Transverse colon (tissue), 3 donors: ENCODE measurements at regions not wholly inside any gene's neighbourhood (a gene's known extent, or its start where the extent isn't known, plus 50 kb on each side); places are given as distances from the start of the nearest gene placed in this dataset.

ENCODE experiments used
- POLR2A ChIP-seq: fragments of 450-650 bp; IDR thresholded peaks from one replicate; pipeline ENCODE4 v1.6.1; 2016; ENCODE audit warnings: antibody characterized with exemption, mild to moderate bottlenecking, moderate library complexity
- TF ChIP-seq, protein P1 (sequence below), 5 experiments: fragments of 200-600 bp in 3 of 5; fragments of 450-650 bp in 2 of 5; sonication (generic) in 3 of 5; IDR thresholded peaks; 1 replicate in 2 of 5; 2 replicates in 3 of 5; pipeline ENCODE4 v1.5.1; 2016 to 2017; ENCODE audit warnings: antibody characterized with exemption in 5 of 5, inconsistent platforms in 3 of 5, mild to moderate bottlenecking in 2 of 5, moderate library complexity in 1 of 5

GRCh38 chr6:144809969-144810368 lies 524.8 kb downstream of the UTRN start:
- TF ChIP-seq, protein P1, sequence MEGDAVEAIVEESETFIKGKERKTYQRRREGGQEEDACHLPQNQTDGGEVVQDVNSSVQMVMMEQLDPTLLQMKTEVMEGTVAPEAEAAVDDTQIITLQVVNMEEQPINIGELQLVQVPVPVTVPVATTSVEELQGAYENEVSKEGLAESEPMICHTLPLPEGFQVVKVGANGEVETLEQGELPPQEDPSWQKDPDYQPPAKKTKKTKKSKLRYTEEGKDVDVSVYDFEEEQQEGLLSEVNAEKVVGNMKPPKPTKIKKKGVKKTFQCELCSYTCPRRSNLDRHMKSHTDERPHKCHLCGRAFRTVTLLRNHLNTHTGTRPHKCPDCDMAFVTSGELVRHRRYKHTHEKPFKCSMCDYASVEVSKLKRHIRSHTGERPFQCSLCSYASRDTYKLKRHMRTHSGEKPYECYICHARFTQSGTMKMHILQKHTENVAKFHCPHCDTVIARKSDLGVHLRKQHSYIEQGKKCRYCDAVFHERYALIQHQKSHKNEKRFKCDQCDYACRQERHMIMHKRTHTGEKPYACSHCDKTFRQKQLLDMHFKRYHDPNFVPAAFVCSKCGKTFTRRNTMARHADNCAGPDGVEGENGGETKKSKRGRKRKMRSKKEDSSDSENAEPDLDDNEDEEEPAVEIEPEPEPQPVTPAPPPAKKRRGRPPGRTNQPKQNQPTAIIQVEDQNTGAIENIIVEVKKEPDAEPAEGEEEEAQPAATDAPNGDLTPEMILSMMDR (IDR thresholded peaks at IDR 0.05) = no peak
- no peak for TF ChIP-seq POLR2A
